HK-2 (cell line): ENCODE measurements at regions not wholly inside any gene's neighbourhood (a gene's known extent, or its start where the extent isn't known, plus 50 kb on each side); places are given as distances from the start of the nearest gene placed in this dataset.

Experiments used
- DNase-seq: peaks from one replicate; pipeline ENCODE4 v3.0.0-alpha.2; 2018; ENCODE audit not compliant: unreplicated experiment

GRCh38 chr10:65847436-65848230 lies 1078.2 kb upstream of the LRRTM3 start:
- no peak for DNase-seq

GRCh38 chr10:65858841-65859240 lies 1067.0 kb upstream of the LRRTM3 start:
- DNase-seq = no peak

- DNase-seq = peak; percentile 45
Measured at GRCh38 chr10:65861249-65861648, 1064.6 kb upstream of the LRRTM3 start.
